Loucy (cell line): ENCODE measurements at regions not wholly inside any gene's neighbourhood (a gene's known extent, or its start where the extent isn't known, plus 50 kb on each side); places are given as distances from the start of the nearest gene placed in this dataset.

ENCODE experiments used
- H2AFZ ChIP-seq: fragments of 200-600 bp; sonication (generic); 2 replicates; pipeline ENCODE4 v1.6.0; 2016; ENCODE audit warnings: antibody characterized with exemption, mild to moderate bottlenecking, low read length, moderate library complexity
- H3F3A ChIP-seq: fragments of 200-600 bp; 2 replicates; pipeline ENCODE4 v1.6.0; 2016; ENCODE audit warnings: antibody characterized with exemption, low read depth, mild to moderate bottlenecking
- H3K27me3 ChIP-seq: fragments of 200-600 bp; sonication (generic); 2 replicates; pipeline ENCODE4 v1.6.1; 2014; ENCODE audit warnings: low read length, mild to moderate bottlenecking; ENCODE audit not compliant: insufficient read depth, poor library complexity, severe bottlenecking
- H3K36me3 ChIP-seq: fragments of 200-600 bp; sonication (generic); 2 replicates; pipeline ENCODE4 v1.6.1; 2016; ENCODE audit warnings: low read length; ENCODE audit not compliant: insufficient read depth
- H3K4me1 ChIP-seq: fragments of 200-600 bp; sonication (generic); 2 replicates; pipeline ENCODE4 v1.5.1; 2014; ENCODE audit warnings: low read length, mild to moderate bottlenecking; ENCODE audit not compliant: insufficient read depth, poor library complexity, severe bottlenecking
- H3K4me2 ChIP-seq: fragments of 200-600 bp; sonication (generic); 2 replicates; pipeline ENCODE4 v1.6.0; 2014; ENCODE audit warnings: antibody characterized with exemption, low read length, low read depth, mild to moderate bottlenecking; ENCODE audit not compliant: poor library complexity, severe bottlenecking
- H3K4me3 ChIP-seq: fragments of 200-600 bp; sonication (generic); 2 replicates; pipeline ENCODE4 v1.5.1; 2014; ENCODE audit warnings: low read length, mild to moderate bottlenecking, mixed read lengths; ENCODE audit not compliant: poor library complexity, severe bottlenecking
- H3K79me2 ChIP-seq: fragments of 200-600 bp; sonication (generic); 2 replicates; pipeline ENCODE4 v1.6.1; 2014; ENCODE audit warnings: low read length; ENCODE audit not compliant: insufficient read depth
- H3K9ac ChIP-seq: fragments of 200-600 bp; sonication (generic); 2 replicates; pipeline ENCODE4 v1.6.0; 2014; ENCODE audit warnings: mild to moderate bottlenecking, low read depth, low read length, moderate library complexity; ENCODE audit not compliant: poor library complexity, severe bottlenecking
- H3K9me2 ChIP-seq: fragments of 200-600 bp; sonication (generic); replicated peaks from 2 replicates; pipeline ENCODE4 v1.6.1; 2016; ENCODE audit warnings: low read depth, low read length, mixed read lengths
- H3K9me3 ChIP-seq: fragments of 200-600 bp; sonication (generic); 2 replicates; pipeline ENCODE4 v1.6.1; 2014; ENCODE audit warnings: mild to moderate bottlenecking, antibody characterized with exemption, low read length, low read depth; ENCODE audit not compliant: insufficient read depth
- H4K20me1 ChIP-seq: fragments of 200-600 bp; sonication (generic); 2 replicates; pipeline ENCODE4 v1.6.0; 2014; ENCODE audit warnings: antibody characterized with exemption, low read length, mild to moderate bottlenecking; ENCODE audit not compliant: insufficient read depth, poor library complexity, severe bottlenecking
- EZH2phosphoT487 ChIP-seq: fragments of 200-600 bp; IDR thresholded peaks from 2 replicates; pipeline ENCODE4 v1.6.1; 2018; ENCODE audit warnings: antibody characterized with exemption, mild to moderate bottlenecking, moderate library complexity, borderline replicate concordance
- TF ChIP-seq, protein P1 (sequence below): fragments of 200-600 bp; sonication (generic); conservative IDR thresholded peaks from 2 replicates; pipeline ENCODE4 v1.5.1; 2014; ENCODE audit warnings: mild to moderate bottlenecking, antibody characterized with exemption, low read length

DNA sequence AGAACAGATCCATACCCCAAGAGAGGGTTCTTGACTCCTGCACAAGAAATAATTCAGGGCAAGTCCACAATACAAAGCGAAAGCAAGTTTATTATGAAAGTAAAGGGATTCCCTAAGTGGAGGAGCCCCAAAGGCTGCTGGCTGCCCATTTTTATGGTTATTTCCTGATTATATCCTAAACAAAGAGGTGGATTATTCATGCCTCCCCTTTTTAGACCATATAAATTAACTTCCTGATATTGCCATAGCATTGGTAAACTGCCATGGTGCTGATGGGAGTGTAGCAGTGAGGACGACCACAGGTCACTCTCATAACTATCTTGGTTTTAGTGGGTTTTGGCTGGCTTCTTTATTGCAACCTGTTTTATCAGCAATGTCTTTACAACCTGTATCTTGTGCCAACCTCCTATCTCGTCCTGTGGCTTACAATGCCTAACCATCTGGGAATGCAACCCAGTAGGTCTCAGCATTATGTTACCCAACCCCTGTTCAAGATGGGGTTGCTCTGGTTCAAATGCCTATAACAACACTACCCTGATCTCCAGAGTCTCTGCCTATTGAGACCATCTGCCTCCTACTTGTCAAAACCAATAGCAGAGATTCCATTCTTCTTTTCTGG is 154.4 kb upstream of the GRAMD2B start:
- Histone ChIP-seq H3K9me3 (no peaks in the 10 kb centered on the region), H3K9me2 (no peaks in the 10 kb centered on the region), H2AFZ (no peak overlapping the region), H4K20me1 (no peaks in the 10 kb centered on the region), H3K36me3 (no peaks in the 10 kb centered on the region), H3K4me3 (no peak overlapping the region), H3K4me1 (no peaks in the 10 kb centered on the region), H3K9ac (no peak overlapping the region), H3K79me2 (no peaks in the 10 kb centered on the region), H3K27me3 (no peaks in the 10 kb centered on the region), H3K4me2 (no peak overlapping the region), H3F3A (no peaks in the 10 kb centered on the region)
- TF ChIP-seq, protein P1, sequence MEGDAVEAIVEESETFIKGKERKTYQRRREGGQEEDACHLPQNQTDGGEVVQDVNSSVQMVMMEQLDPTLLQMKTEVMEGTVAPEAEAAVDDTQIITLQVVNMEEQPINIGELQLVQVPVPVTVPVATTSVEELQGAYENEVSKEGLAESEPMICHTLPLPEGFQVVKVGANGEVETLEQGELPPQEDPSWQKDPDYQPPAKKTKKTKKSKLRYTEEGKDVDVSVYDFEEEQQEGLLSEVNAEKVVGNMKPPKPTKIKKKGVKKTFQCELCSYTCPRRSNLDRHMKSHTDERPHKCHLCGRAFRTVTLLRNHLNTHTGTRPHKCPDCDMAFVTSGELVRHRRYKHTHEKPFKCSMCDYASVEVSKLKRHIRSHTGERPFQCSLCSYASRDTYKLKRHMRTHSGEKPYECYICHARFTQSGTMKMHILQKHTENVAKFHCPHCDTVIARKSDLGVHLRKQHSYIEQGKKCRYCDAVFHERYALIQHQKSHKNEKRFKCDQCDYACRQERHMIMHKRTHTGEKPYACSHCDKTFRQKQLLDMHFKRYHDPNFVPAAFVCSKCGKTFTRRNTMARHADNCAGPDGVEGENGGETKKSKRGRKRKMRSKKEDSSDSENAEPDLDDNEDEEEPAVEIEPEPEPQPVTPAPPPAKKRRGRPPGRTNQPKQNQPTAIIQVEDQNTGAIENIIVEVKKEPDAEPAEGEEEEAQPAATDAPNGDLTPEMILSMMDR, result no peak
- TF ChIP-seq EZH2phosphoT487, result no peak

DNA sequence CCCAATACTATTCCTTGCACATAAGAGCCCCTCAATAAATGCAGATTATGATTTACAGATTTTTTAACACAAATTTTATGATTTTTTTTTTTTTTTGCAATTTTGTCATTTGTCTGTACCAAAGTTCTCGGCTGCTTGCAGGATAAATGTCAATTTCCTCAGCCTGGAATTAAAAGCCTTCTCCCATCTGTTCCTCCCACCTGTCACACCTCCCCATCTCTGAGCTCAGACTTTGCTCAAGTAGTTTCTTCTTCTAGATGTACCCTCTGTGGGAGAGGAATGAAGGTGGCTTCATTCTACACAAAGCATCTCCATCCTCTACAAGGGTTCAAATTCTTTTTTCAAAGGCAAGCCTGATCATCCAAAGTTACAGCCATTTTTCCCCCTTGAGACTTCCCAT is 153.7 kb upstream of the GRAMD2B start:
- Histone ChIP-seq H4K20me1 (no peaks in the 10 kb centered on the region), H2AFZ (no peak overlapping the region), H3K27me3 (no peaks in the 10 kb centered on the region), H3K9ac (no peak overlapping the region), H3K4me2 (no peak overlapping the region), H3K4me3 (no peak overlapping the region), H3K9me3 (no peaks in the 10 kb centered on the region), H3K9me2 (no peaks in the 10 kb centered on the region), H3K79me2 (no peaks in the 10 kb centered on the region), H3K4me1 (no peaks in the 10 kb centered on the region), H3F3A (no peaks in the 10 kb centered on the region), H3K36me3 (no peaks in the 10 kb centered on the region)
- TF ChIP-seq, protein P1, result no peak
- TF ChIP-seq EZH2phosphoT487, result no peak

DNA sequence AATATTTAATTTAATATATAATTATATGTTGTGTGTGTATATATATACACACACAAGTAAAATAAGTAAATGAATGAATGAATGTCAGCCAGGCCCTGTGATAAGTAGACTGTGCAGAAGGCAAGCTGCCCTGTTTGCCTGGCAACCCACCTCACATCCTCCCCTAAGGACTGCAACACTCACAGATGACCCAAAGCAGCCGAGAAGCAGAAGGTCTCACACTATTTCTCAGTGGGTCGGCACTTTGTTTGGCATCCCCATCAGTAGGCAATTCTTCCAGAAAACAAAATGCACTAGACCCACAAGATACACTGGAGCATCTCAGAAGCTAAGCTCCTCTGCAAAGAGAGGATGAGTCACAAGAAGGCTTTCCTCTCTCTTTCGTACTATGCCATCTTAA is 152.1 kb upstream of the GRAMD2B start:
- H3K9me3 ChIP-seq, result no peaks in the 10 kb centered on the region
- no peaks in the 10 kb centered on the region for H3K27me3 ChIP-seq
- TF ChIP-seq EZH2phosphoT487, result no peak
- TF ChIP-seq, protein P1, result no peak
- H4K20me1 ChIP-seq, result no peaks in the 10 kb centered on the region
- H3K9ac ChIP-seq, result no peak overlapping the region
- no peak overlapping the region for H2AFZ ChIP-seq
- no peaks in the 10 kb centered on the region for H3K36me3 ChIP-seq
- no peaks in the 10 kb centered on the region for H3K9me2 ChIP-seq
- no peaks in the 10 kb centered on the region for H3K4me1 ChIP-seq
- H3K79me2 ChIP-seq, result no peaks in the 10 kb centered on the region
- H3K4me3 ChIP-seq, result no peak overlapping the region
- no peaks in the 10 kb centered on the region for H3F3A ChIP-seq
- H3K4me2 ChIP-seq, result no peak overlapping the region
